ENCODE measurements at regions not wholly inside any gene's neighbourhood (a gene's known extent, or its start where the extent isn't known, plus 50 kb on each side); places are given as distances from the start of the nearest gene placed in this dataset.
A peak's percentile ranks its signal among the peaks of the same experiment; 100 is the strongest.

DNA sequence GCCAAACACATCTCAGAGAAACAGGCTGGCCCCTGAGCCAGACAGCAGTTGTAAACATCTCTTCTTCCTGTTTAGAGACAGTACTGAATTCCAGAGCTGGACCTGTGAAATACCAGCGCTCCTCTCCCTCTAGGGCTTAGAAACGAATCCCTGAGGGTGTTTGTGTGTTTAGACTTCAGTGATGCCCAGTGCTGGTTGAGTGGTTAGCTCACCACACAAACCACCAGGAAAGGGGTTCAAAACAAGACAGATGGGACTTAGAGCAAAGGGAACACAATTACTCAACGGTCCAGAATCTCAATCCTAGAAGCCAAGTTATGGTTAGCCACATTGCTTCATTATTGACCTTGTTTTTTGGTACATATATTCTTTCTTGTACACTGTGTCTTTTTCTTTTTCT is 108.7 kb upstream of the TMEM170B start:
- TF ChIP-seq, protein P1, sequence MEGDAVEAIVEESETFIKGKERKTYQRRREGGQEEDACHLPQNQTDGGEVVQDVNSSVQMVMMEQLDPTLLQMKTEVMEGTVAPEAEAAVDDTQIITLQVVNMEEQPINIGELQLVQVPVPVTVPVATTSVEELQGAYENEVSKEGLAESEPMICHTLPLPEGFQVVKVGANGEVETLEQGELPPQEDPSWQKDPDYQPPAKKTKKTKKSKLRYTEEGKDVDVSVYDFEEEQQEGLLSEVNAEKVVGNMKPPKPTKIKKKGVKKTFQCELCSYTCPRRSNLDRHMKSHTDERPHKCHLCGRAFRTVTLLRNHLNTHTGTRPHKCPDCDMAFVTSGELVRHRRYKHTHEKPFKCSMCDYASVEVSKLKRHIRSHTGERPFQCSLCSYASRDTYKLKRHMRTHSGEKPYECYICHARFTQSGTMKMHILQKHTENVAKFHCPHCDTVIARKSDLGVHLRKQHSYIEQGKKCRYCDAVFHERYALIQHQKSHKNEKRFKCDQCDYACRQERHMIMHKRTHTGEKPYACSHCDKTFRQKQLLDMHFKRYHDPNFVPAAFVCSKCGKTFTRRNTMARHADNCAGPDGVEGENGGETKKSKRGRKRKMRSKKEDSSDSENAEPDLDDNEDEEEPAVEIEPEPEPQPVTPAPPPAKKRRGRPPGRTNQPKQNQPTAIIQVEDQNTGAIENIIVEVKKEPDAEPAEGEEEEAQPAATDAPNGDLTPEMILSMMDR (IDR thresholded peaks at IDR 0.05), result no peak
- peaks cover 0 to 35% of the 10 kb centered on the region in 2 donors for H3K4me1 ChIP-seq

GRCh38 chr6:11428371-11428770 is 109.2 kb upstream of the TMEM170B start:
- H3K9me3 ChIP-seq, result no peaks in the 10 kb centered on the region
- no peaks in the 10 kb centered on the region for H3K36me3 ChIP-seq
- TF ChIP-seq, protein P1 (IDR thresholded peaks at IDR 0.05), result no peak
- peaks cover 0 to 30% of the 10 kb centered on the region in 2 donors for H3K4me1 ChIP-seq
- no peak overlapping the region for H3K4me3 ChIP-seq
- DNase-seq (ENCODE audit: low spot score), result no peak
- H3K27ac ChIP-seq, result peak overlapping the region; percentile 32 to 61
- H3K27me3 ChIP-seq, result no peaks in the 10 kb centered on the region

More for the DNA sequence above, 108.7 kb upstream of the TMEM170B start:
- Histone ChIP-seq H3K4me3 (no peak overlapping the region), H3K27ac (peak overlapping the region; percentile 32 to 61), H3K9me3 (no peaks in the 10 kb centered on the region), H3K27me3 (no peaks in the 10 kb centered on the region), H3K36me3 (no peaks in the 10 kb centered on the region)
- no peak for DNase-seq (ENCODE audit: low spot score)

GRCh38 chr6:11427723-11428245 is 109.8 kb upstream of the TMEM170B start:
- Histone ChIP-seq H3K36me3 (no peaks in the 10 kb centered on the region), H3K4me3 (no peak overlapping the region), H3K27ac (peak overlapping the region; percentile 32 to 61), H3K4me1 (peaks cover 0 to 24% of the 10 kb centered on the region in 2 donors), H3K27me3 (no peaks in the 10 kb centered on the region), H3K9me3 (no peaks in the 10 kb centered on the region)
- TF ChIP-seq, protein P1 (IDR thresholded peaks at IDR 0.05), result no peak
- no peak for DNase-seq (ENCODE audit: low spot score)

GRCh38 chr6:11427091-11427722 is 110.3 kb upstream of the TMEM170B start:
- no peak overlapping the region for H3K27ac ChIP-seq

DNA sequence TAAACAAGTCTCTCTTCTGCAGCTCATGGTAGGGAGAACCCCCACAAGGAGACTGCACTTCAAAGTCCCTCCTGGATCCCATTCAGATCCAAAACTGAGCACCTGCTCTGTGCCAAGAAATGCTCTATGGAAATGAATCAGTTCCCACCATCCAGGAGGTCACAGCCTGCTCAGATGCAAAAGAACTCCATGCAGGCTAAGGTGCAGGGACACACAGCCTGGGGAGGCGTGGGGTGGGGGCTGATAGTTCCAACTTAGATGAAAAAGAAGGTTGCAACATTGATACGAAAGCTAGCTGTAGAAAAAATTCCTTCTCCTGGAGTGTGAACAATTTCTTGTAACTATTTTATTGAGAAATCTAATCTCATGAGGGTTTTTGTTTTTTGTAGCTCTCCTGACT is 111.0 kb upstream of the TMEM170B start:
- peaks cover 0 to 20% of the 10 kb centered on the region in 2 donors for H3K4me1 ChIP-seq
- no peak overlapping the region for H3K27ac ChIP-seq
- TF ChIP-seq, protein P1 (IDR thresholded peaks at IDR 0.05), result no peak
- no peaks in the 10 kb centered on the region for H3K27me3 ChIP-seq
- DNase-seq (ENCODE audit: low spot score), result no peak
- H3K9me3 ChIP-seq, result no peaks in the 10 kb centered on the region
- no peak overlapping the region for H3K4me3 ChIP-seq
- no peaks in the 10 kb centered on the region for H3K36me3 ChIP-seq

More at GRCh38 chr6:11427091-11427722, 110.3 kb upstream of the TMEM170B start:
- no peak for DNase-seq (ENCODE audit: low spot score)
- Histone ChIP-seq H3K27me3 (no peaks in the 10 kb centered on the region), H3K4me1 (peaks cover 0 to 20% of the 10 kb centered on the region in 2 donors), H3K36me3 (no peaks in the 10 kb centered on the region), H3K4me3 (no peak overlapping the region), H3K9me3 (no peaks in the 10 kb centered on the region)
- TF ChIP-seq, protein P1 (IDR thresholded peaks at IDR 0.05), result no peak

All from right atrium auricular region (tissue), 2 donors.